Right lobe of liver (tissue), 4 donors: ENCODE measurements at regions not wholly inside any gene's neighbourhood (a gene's known extent, or its start where the extent isn't known, plus 50 kb on each side); places are given as distances from the start of the nearest gene placed in this dataset.

Experiments
- CTCF ChIP-seq, 4 donors: fragments of 200-600 bp in 3 of 4; fragments of 450-650 bp in 1 of 4; IDR thresholded peaks; one replicate each; pipeline versions ENCODE4 v1.5.1 to v1.8.0; 2016 to 2022; ENCODE audit warnings: antibody characterized with exemption in 4 of 4, mild to moderate bottlenecking in 2 of 4
- POLR2A ChIP-seq: fragments of 450-650 bp; IDR thresholded peaks from one replicate; pipeline ENCODE4 v1.6.1; 2017; ENCODE audit warnings: antibody characterized with exemption, mild to moderate bottlenecking
- donor health status: DM: no; HTN: no; CAD: no.
- donor health status: DM: no; HTN: no; CAD: no.
- donor health status: DM: no; HTN: yes; CAD: no.

- no peak for TF ChIP-seq CTCF (IDR thresholded peaks at IDR 0.05)
- TF ChIP-seq POLR2A = no peak
These were observed 914.2 kb downstream of the TBC1D22A start for GRCh38 chr22:47676685-47677084.
